SU-DHL-6 (cell line): ENCODE measurements at regions not wholly inside any gene's neighbourhood (a gene's known extent, or its start where the extent isn't known, plus 50 kb on each side); places are given as distances from the start of the nearest gene placed in this dataset.

Source experiments
- EZH2phosphoT487 ChIP-seq: fragments of 200-600 bp; sonication (generic), shearing (Covaris generic); conservative IDR thresholded peaks from 2 replicates; pipeline ENCODE4 v1.6.1; 2018; ENCODE audit warnings: mild to moderate bottlenecking, antibody characterized with exemption, low read length, moderate library complexity, mixed read lengths
- TF ChIP-seq, protein P1 (sequence below): fragments of 200-600 bp; sonication (generic); IDR thresholded peaks from one replicate; pipeline ENCODE4 v1.5.1; 2017; ENCODE audit warnings: antibody characterized with exemption, mild to moderate bottlenecking, low read length, moderate library complexity; ENCODE audit not compliant: insufficient read depth, poor library complexity, severe bottlenecking

DNA sequence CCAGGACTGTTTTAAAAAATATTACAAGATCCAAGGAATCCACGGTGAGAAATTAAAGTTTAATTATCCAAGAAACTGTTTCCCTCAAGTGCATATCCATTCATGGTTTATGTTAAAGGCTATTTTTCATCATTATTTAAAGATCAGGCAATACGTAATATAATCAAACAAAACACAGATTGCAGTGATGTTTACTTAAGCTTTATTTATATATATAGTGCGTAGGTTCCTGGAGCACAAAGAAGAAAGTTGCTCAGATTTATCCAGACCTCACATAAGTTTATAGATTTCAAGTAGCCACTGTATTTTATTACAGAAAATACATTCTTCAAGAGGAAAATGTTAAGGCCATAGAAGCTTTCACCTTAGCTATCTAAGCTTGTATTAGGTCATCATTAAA is 210.0 kb upstream of the KLF14 start:
- TF ChIP-seq, protein P1, sequence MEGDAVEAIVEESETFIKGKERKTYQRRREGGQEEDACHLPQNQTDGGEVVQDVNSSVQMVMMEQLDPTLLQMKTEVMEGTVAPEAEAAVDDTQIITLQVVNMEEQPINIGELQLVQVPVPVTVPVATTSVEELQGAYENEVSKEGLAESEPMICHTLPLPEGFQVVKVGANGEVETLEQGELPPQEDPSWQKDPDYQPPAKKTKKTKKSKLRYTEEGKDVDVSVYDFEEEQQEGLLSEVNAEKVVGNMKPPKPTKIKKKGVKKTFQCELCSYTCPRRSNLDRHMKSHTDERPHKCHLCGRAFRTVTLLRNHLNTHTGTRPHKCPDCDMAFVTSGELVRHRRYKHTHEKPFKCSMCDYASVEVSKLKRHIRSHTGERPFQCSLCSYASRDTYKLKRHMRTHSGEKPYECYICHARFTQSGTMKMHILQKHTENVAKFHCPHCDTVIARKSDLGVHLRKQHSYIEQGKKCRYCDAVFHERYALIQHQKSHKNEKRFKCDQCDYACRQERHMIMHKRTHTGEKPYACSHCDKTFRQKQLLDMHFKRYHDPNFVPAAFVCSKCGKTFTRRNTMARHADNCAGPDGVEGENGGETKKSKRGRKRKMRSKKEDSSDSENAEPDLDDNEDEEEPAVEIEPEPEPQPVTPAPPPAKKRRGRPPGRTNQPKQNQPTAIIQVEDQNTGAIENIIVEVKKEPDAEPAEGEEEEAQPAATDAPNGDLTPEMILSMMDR: no peak
- no peak for TF ChIP-seq EZH2phosphoT487
